ENCODE measurements at regions not wholly inside any gene's neighbourhood (a gene's known extent, or its start where the extent isn't known, plus 50 kb on each side); places are given as distances from the start of the nearest gene placed in this dataset.

DNA sequence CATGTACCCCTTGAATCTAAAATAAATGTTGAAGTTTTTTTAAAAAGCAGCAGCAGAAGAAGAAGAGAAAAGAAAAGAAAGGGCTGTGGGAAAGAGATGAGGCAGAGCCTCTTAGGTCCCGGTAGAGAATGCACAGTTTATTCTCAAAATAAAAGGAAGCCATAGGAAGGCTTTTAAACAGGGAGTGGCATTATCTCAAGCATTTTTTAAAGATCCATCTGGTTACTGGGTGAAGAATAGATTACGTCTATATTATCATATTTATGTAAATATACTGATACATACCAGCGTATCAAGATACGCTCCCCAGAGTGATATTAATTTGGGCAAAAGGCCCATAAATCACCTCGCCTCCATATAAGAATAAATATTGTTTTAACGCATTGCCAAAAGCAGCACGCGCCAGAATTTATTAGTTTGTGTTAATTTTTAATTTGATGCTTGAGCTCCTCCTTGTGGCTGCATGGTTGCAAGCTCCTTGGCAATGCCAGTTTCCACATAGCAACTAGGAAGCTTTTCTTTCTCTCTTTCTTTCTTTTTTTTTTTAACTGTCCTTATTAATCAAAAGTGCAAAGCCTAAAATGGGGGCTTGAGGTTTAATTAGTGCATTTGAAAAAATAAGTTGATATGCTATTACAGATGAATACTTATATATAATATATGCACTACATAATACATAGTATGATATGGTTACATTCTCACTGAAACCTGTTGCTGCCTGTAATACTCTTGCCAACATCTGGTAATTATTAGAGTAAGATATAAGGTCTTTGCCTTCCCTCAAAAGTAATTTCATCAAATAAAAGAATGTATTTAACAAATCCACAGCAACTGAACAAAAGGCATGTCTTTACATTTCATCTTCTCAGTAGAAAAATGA lies 242.8 kb upstream of the UBE2E2 start:
- ChIA-PET RAD21 (ENCODE audit: low non-redundant PET in 1 of 2, low total read pairs in 2 of 2, uncharacterized antibody in 2 of 2, unreplicated experiment in 2 of 2) (no interaction called here), POLR2A (no interaction called here), CTCF (interaction anchor here (0.6 to 2.1 kb wide), 9 partner anchors 9 to 398 kb away, joined by 3 to 6 read pairs (median 3); no protein-coding TSS in a partner anchor)
- H3K9me3 ChIP-seq (ENCODE audit: control insufficient read depth in 1 of 2, insufficient read depth in 1 of 2, low read depth in 1 of 2, low read length in 2 of 2) = no peaks in the 10 kb centered on the region
- H3K4me3 ChIP-seq (replicated peaks in 1 of 2; ENCODE audit: low read depth in 1 of 2, low read length in 2 of 2) = no peak overlapping the region
- no peak overlapping the region for H3K4me2 ChIP-seq (ENCODE audit: low read length)
- peak; percentile 59; the same call in 1 of the 2 replicates for ATAC-seq
- H3K36me3 ChIP-seq (ENCODE audit: control insufficient read depth in 1 of 2, insufficient read depth in 2 of 2, low read length in 2 of 2) = no peaks in the 10 kb centered on the region
- TF ChIP-seq SRF (IDR thresholded peaks at IDR 0.05; ENCODE audit: low read depth) (no peak), POLR2AphosphoS5 (IDR thresholded peaks at IDR 0.05; ENCODE audit: low read depth, low read length) (no peak), EZH2 (IDR thresholded peaks at IDR 0.05) (no peak), TCF7L2 (IDR thresholded peaks at IDR 0.05; ENCODE audit: borderline replicate concordance, extremely low read depth, insufficient read depth, insufficient read length) (no peak), EZH2phosphoT487 (IDR thresholded peaks at IDR 0.05; ENCODE audit: borderline replicate concordance) (no peak), SIN3A (IDR thresholded peaks at IDR 0.05; ENCODE audit: low read depth) (no peak), FOSL1 (IDR thresholded peaks at IDR 0.05; ENCODE audit: low read depth) (no peak), EGR1 (IDR thresholded peaks at IDR 0.05; ENCODE audit: low read depth) (no peak), POLR2A (IDR thresholded peaks at IDR 0.05; ENCODE audit: borderline replicate concordance, extremely low read depth, insufficient read depth, insufficient read length) (no peak), RAD21 (IDR thresholded peaks at IDR 0.05; ENCODE audit: low read depth) (peak; percentile 63), ZBTB33 (IDR thresholded peaks at IDR 0.05; ENCODE audit: extremely low read depth, insufficient replicate concordance, low read length) (no peak), JUND (IDR thresholded peaks at IDR 0.05) (no peak), CTCF (IDR thresholded peaks at IDR 0.05 in 2 of 3, conservative IDR thresholded peaks at IDR 0.05 in 1 of 3; ENCODE audit: borderline replicate concordance in 1 of 3, insufficient read depth in 1 of 3, low read depth in 2 of 3, low read length in 2 of 3) (peak; percentile 41 to 69 (median 68); a peak in 5 of 6 replicates), ELF1 (IDR thresholded peaks at IDR 0.05; ENCODE audit: borderline replicate concordance, low read depth) (no peak)
- TF ChIP-seq, protein P1, sequence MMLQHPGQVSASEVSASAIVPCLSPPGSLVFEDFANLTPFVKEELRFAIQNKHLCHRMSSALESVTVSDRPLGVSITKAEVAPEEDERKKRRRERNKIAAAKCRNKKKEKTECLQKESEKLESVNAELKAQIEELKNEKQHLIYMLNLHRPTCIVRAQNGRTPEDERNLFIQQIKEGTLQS (IDR thresholded peaks at IDR 0.05) = no peak
- BruUV-seq (replicated peaks) = no TSS peak
- H3K9me2 ChIP-seq (ENCODE audit: insufficient read depth) = no peaks in the 10 kb centered on the region
- no peak overlapping the region for H3K27ac ChIP-seq (ENCODE audit: low read depth, low read length)
- H2AFZ ChIP-seq (ENCODE audit: low read depth, low read length, poor library complexity, severe bottlenecking) = no peak overlapping the region
- intact Hi-C loops (cut with micrococcal nuclease) = loop anchor here (2.0 kb wide), 1 partner anchor 396 kb away; no protein-coding TSS in a partner anchor
- H3K4me1 ChIP-seq (ENCODE audit: control insufficient read depth in 1 of 2, insufficient read depth in 2 of 2, low read length in 2 of 2) = no peaks in the 10 kb centered on the region
- H4K20me1 ChIP-seq (ENCODE audit: insufficient read depth) = no peaks in the 10 kb centered on the region
- H3K27me3 ChIP-seq (ENCODE audit: insufficient read depth, low read length) = peaks cover 10% of the 10 kb centered on the region
- DNase-seq (ENCODE audit: low read depth, low spot score) = peak; percentile 16
- H3K9ac ChIP-seq (ENCODE audit: low read length) = no peak overlapping the region
- no peaks in the 10 kb centered on the region for H3K79me2 ChIP-seq (ENCODE audit: insufficient read depth, low read length)
